HG02571 (cell line): ENCODE measurements at regions not wholly inside any gene's neighbourhood (a gene's known extent, or its start where the extent isn't known, plus 50 kb on each side); places are given as distances from the start of the nearest gene placed in this dataset.
A peak's percentile ranks its signal among the peaks of the same experiment; 100 is the strongest.

Source experiments
- ATAC-seq: cut with Tn5 transposase; IDR thresholded peaks from one replicate; pipeline ENCODE4 v1.9.1; 2021; ENCODE audit warnings: mild to moderate bottlenecking, moderate library complexity; ENCODE audit not compliant: unreplicated experiment

DNA sequence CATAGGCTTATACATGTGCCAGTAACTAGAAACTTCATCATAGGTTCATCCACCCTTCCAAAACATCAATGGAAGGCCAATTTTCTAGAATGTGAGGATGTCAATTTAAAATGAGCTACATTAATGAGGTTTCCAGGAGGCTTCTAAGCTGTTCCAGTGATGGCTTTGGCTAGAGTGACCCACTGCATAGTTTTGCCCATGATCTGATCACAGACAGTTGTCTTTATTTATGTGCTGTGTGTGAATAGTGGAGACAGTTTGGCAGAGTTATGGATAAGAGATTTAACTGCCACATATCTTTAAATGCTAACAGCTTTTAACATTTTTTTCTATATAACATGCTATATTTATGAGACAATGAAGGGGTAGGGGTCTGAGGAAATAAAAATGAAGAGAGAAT is 139.0 kb upstream of the ZNF462 start:
- ATAC-seq = no peak

DNA sequence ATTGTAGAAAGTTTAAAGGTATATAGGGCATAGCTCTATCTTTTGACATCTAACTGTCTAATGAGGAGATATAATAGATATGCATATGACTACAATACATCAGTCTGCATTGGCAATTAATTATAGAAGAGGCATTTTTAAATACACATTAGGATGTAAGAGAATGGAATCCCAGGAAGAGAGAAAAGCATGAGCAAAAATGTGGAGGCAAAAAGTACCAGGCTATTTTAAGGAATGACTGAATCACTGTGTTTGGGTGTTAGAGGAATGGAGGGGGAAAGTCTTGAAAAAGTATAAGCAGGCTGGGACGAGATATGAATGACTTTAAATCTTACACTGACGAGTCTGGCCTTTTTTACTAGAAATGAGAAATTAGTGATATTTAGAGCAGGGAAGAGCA is 138.4 kb upstream of the ZNF462 start:
- no peak for ATAC-seq

GRCh38 chr9:106726070-106726815 is 136.7 kb upstream of the ZNF462 start:
- no peak for ATAC-seq

DNA sequence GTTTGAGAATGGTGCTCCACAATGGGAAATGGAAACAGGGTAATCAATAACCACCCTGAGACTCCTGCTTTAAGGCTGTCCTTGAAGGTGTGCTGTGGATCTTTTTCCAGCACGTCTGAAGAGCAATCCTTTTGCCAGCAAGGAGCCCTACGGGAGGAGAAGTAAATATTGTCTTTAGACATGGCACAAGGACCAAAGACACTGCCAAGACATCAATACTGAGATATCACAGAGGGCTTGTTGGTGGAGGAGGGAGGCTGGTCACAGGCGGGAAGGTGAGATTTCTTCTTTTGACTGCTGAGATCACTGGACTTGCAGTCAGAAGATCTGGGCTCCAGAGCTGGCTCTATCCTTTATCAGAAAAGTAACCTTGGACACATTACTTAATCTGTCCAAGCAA is 135.0 kb upstream of the ZNF462 start:
- no peak for ATAC-seq

DNA sequence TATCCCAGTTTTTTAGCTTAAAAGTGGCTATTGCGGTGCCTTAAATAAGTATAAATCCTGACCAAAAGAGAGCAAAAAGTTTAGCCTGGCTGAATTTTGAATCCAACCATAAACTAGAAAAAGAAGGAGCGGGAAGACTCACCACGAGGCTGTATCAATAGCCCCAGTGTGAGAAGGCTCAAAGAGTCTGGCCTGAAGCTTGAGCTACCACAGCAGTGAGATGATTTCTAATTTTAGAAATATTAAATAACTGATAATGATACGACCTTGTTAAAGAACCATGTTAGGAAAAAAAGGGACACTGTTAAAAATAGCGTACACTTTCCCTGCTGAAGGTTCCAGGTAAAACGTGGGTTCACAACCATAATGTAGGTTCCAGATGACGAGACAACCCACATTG is 134.1 kb upstream of the ZNF462 start:
- ATAC-seq = no peak

GRCh38 chr9:106731910-106732309 is 131.1 kb upstream of the ZNF462 start:
- no peak for ATAC-seq

DNA sequence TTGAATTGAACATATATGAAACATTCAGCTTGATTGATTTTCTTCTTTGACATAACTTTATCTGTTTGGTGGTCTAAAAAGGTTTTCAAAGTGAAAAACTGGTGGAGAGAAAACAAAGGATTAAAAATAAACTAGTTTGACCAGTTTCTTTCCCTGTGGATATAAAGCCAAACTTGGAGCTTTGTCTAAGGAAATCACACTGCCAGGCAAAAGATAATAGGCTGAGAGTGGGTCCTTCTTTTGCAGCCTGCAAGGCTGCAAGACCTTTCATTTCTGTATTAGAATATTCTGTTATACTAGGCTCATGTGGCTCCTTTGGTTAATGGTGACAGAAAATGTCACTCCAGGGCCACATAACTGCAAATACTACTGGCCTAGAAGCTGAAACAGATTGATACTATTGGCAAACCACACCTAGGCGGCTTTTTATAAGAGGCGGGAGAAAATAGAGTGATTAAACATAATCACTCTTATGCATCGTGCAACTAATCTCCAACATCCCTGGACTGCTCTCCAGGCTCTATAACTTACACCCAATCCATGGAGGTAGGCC is 129.1 kb upstream of the ZNF462 start:
- no peak for ATAC-seq

DNA sequence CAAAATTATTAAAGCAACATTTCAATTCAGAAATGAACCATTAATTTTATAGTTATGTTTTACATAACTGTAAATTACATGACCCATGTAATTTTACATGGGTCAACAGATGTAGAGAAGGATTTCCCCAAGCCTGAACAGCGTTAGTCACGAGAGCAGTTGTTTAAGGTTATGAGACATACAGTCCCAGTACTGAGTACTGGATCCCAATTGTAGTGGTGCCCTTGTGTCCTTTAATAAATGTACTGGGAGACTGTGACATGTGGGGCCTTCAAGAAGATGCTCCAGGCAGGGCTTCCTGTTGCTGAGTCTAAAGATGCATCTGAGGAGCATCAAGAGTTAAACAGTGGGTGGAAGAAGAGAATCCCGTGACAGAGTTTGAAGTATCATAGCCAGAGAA is 125.5 kb upstream of the ZNF462 start:
- ATAC-seq = no peak

DNA sequence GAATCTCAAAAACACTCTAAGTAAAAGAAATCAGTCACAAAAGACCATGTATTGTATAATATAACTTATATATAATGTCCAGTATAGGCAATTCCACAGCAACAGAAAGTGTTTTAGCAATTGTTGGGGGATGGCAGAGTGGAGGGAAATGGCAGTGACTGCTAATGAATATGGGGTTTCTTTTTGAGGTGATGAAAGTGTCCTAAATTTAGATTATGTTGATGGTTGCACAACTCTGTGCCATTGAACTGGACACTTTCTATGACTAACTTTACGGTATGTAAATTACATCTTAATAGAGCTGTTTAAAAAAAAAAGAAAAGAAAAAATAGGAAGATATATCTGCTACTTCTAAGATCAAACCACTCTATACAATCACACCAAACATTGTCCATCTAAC is 124.9 kb upstream of the ZNF462 start:
- ATAC-seq = no peak

GRCh38 chr9:106745457-106745856 is 117.5 kb upstream of the ZNF462 start:
- no peak for ATAC-seq

GRCh38 chr9:106745876-106746275 is 117.1 kb upstream of the ZNF462 start:
- ATAC-seq = no peak

GRCh38 chr9:106751681-106752080 is 111.3 kb upstream of the ZNF462 start:
- ATAC-seq = no peak

- no peak for ATAC-seq
Measured at GRCh38 chr9:106752581-106752980, 110.4 kb upstream of the ZNF462 start.

GRCh38 chr9:106753155-106753671 is 109.8 kb upstream of the ZNF462 start:
- peak; percentile 79 for ATAC-seq

GRCh38 chr9:106755736-106756135 is 107.2 kb upstream of the ZNF462 start:
- no peak for ATAC-seq

GRCh38 chr9:106757514-106757913 is 105.5 kb upstream of the ZNF462 start:
- ATAC-seq = no peak

DNA sequence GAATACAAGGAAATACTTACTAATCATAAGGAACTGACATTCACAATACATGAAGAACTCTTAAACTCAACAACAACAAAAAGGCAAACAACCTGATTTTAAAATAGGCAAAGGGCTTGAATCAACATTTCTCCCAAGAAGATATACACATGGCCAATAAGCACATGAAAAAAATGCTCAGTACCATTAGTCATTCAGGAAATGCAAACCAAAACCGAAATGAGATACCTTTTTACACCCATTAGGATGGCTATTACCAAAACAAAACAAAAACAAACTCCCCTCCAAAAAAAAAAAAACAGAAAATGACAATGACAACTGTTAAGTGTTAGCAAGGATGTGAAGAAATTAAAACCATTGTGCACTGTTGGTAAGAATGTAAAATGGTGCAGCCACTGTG is 104.1 kb upstream of the ZNF462 start:
- ATAC-seq = no peak

GRCh38 chr9:106761493-106761892 is 101.5 kb upstream of the ZNF462 start:
- no peak for ATAC-seq

DNA sequence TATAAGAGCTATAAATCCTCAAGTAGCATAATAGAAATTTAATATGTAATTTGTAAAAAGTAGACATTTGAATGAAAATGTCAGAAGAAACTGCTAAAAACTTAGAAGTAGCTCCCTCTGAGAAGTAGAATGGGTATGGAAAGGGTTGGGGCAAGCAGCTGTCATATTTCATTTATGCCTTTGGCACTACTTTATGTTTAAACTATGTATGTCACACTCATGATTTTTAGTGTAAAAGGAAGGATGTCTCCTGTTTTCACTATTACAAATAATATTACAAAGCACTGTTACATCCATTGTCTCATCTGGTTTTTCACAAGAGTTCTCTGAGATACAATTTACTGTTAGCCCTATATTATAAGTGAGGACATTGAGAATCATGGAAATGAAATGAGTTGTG is 96.3 kb upstream of the ZNF462 start:
- ATAC-seq = no peak

GRCh38 chr9:106769331-106769730 is 93.6 kb upstream of the ZNF462 start:
- ATAC-seq = no peak

GRCh38 chr9:106771608-106772007 is 91.4 kb upstream of the ZNF462 start:
- ATAC-seq = no peak

DNA sequence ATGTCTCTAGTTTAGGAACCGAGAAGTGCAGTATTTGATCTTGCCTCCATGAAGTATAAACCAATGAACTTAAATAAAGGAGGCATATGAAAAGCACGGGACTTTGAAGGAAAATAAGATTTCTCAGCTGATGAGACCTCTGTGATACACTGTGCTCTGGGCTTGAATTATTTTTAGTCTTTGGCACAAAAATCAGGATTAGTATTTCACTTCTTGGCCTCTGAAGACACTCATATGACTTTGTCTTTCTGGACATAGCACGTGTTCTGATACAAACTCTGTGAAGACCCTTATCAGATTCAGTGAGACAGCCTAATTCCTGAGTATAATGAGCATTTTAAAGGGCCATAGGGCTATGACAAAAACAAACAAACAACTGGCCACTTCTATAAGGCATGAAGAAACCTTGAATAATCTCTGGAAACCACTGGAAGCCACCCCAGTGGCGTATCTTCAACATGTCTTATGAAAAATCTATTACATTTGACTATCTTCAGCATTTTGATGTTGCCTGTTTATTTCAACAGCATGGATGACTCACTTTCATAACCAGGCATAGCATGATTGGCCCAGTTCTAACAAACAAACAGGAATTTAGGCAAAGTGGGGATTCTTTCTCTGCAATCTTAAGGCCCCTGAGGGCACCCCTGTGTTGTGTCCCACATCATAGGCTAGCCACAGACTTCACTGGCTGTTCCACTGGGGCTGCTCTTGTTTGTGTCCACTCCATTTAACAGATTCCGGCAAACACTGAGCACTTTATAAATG is 90.3 kb upstream of the ZNF462 start:
- ATAC-seq = no peak
